PC-9 (cell line): ENCODE measurements at regions not wholly inside any gene's neighbourhood (a gene's known extent, or its start where the extent isn't known, plus 50 kb on each side); places are given as distances from the start of the nearest gene placed in this dataset.

ENCODE experiments used
- BruUV-seq: library from RNA; stranded (reverse); fragments of 400-500 nt; replicated peaks from 2 replicates; lab custom pipeline; 2021; lab: Mats Ljungman, UMichigan
- CTCF ChIA-PET: fragments of 300-600 bp; sonication (Branson Sonifier 250); formaldehyde crosslinking; loops from one replicate; lab custom pipeline; 2022; ENCODE audit warnings: antibody characterized with exemption; lab: Charles Lee
- POLR2A ChIA-PET: fragments of 300-600 bp; sonication (Branson Sonifier 250); formaldehyde crosslinking; loops from one replicate; lab custom pipeline; 2022; ENCODE audit warnings: antibody characterized with exemption; ENCODE audit not compliant: unreplicated experiment; lab: Charles Lee
- DNase-seq, 2 experiments: peaks; one replicate each; pipeline versions ENCODE4 v3.0.0 to v3.0.0-alpha.2; 2015 to 2022; ENCODE audit warnings: mixed read lengths in 1 of 2
- H2AFZ ChIP-seq: fragments of 200-600 bp; sonication (generic); 2 replicates; pipeline ENCODE4 v1.8.1; 2017; ENCODE audit warnings: antibody characterized with exemption
- H3F3A ChIP-seq: fragments of 200-600 bp; sonication (generic); 2 replicates; pipeline ENCODE4 v1.8.1; 2017; ENCODE audit warnings: antibody characterized with exemption, mild to moderate bottlenecking, low read depth; ENCODE audit not compliant: insufficient read depth
- H3K27ac ChIP-seq: fragments of 200-600 bp; sonication (generic); 2 replicates; pipeline ENCODE4 v1.6.1; 2016; ENCODE audit warnings: mixed run types
- H3K27me3 ChIP-seq: fragments of 200-600 bp; sonication (generic); 2 replicates; pipeline ENCODE4 v1.6.1; 2016; ENCODE audit warnings: low read depth, mixed run types; ENCODE audit not compliant: insufficient read depth
- H3K36me3 ChIP-seq: fragments of 200-600 bp; sonication (generic); 2 replicates; pipeline ENCODE4 v1.6.1; 2016; ENCODE audit warnings: low read depth, mixed run types
- H3K4me1 ChIP-seq: fragments of 200-600 bp; sonication (generic); replicated peaks from 2 replicates; pipeline ENCODE4 v1.6.1; 2016; ENCODE audit warnings: mixed run types; ENCODE audit not compliant: insufficient read depth
- H3K4me2 ChIP-seq: fragments of 200-600 bp; sonication (generic); 2 replicates; pipeline ENCODE4 v1.6.1; 2017; ENCODE audit warnings: mixed run types
- H3K4me3 ChIP-seq: fragments of 200-600 bp; sonication (generic); 2 replicates; pipeline ENCODE4 v1.6.1; 2016; ENCODE audit warnings: mixed run types
- H3K79me2 ChIP-seq: fragments of 200-600 bp; sonication (generic); 2 replicates; pipeline ENCODE4 v1.6.1; 2017; ENCODE audit warnings: low read depth, mixed run types
- H3K9me2 ChIP-seq: fragments of 200-600 bp; sonication (generic); 2 replicates; pipeline ENCODE4 v1.8.1; 2017; ENCODE audit warnings: mild to moderate bottlenecking; ENCODE audit not compliant: insufficient read depth
- H3K9me3 ChIP-seq: fragments of 200-600 bp; sonication (generic); 2 replicates; pipeline ENCODE4 v1.8.1; 2016; ENCODE audit warnings: low read depth; ENCODE audit not compliant: insufficient read depth
- H4K20me1 ChIP-seq: fragments of 200-600 bp; sonication (generic); 2 replicates; pipeline ENCODE4 v1.8.1; 2017; ENCODE audit not compliant: insufficient read depth
- CTCF ChIP-seq: fragments of 200-600 bp; sonication (generic); conservative IDR thresholded peaks from 2 replicates; pipeline ENCODE4 v1.6.1; 2017; ENCODE audit warnings: mixed run types, antibody characterized with exemption, mild to moderate bottlenecking, moderate library complexity
- EZH2 ChIP-seq: fragments of 200-600 bp; sonication (generic); IDR thresholded peaks from 2 replicates; pipeline ENCODE4 v1.8.0; 2017; ENCODE audit warnings: antibody characterized with exemption, low read depth
- intact Hi-C: fragments of 100-400 bp; cut with micrococcal nuclease; formaldehyde crosslinking; loops from one replicate; pipeline ENCODE4 v1.10.0; 2022; ENCODE audit not compliant: unreplicated experiment

GRCh38 chr3:105233010-105233409 lies 133.7 kb upstream of the ALCAM start:
- no peaks in the 10 kb centered on the region for H4K20me1 ChIP-seq
- BruUV-seq: no TSS peak
- H3K4me2 ChIP-seq: no peak overlapping the region
- no peaks in the 10 kb centered on the region; the same call in none of the 2 replicates for H3K9me3 ChIP-seq
- H3K4me3 ChIP-seq: no peak overlapping the region
- CTCF ChIA-PET: no interaction called here
- no peaks in the 10 kb centered on the region for H3K27me3 ChIP-seq
- no peak overlapping the region for H2AFZ ChIP-seq
- intact Hi-C loops: no loop called here
- H3K79me2 ChIP-seq: no peaks in the 10 kb centered on the region
- no peak for DNase-seq
- no peaks in the 10 kb centered on the region for H3F3A ChIP-seq
- POLR2A ChIA-PET: no interaction called here
- TF ChIP-seq EZH2 (no peak), CTCF (no peak)
- no peaks in the 10 kb centered on the region for H3K9me2 ChIP-seq
- H3K4me1 ChIP-seq: no peaks in the 10 kb centered on the region; the same call in 1 of the 2 replicates
- H3K36me3 ChIP-seq: no peaks in the 10 kb centered on the region
- H3K27ac ChIP-seq: no peak overlapping the region

GRCh38 chr3:105235221-105235620 lies 131.5 kb upstream of the ALCAM start:
- Histone ChIP-seq H3K36me3 (no peaks in the 10 kb centered on the region), H3K27me3 (no peaks in the 10 kb centered on the region), H3F3A (no peaks in the 10 kb centered on the region), H3K4me1 (no peaks in the 10 kb centered on the region; the same call in 1 of the 2 replicates), H3K27ac (no peak overlapping the region), H2AFZ (no peak overlapping the region), H3K9me2 (no peaks in the 10 kb centered on the region; the same call in 1 of the 2 replicates), H3K4me3 (no peak overlapping the region), H3K9me3 (no peaks in the 10 kb centered on the region; the same call in 1 of the 2 replicates), H4K20me1 (no peaks in the 10 kb centered on the region), H3K79me2 (no peaks in the 10 kb centered on the region), H3K4me2 (no peak overlapping the region)
- ChIA-PET POLR2A (no interaction called here), CTCF (no interaction called here)
- no peak for DNase-seq
- no TSS peak for BruUV-seq
- no peak for TF ChIP-seq CTCF
- no peak for TF ChIP-seq EZH2
- intact Hi-C loops: no loop called here

GRCh38 chr3:105235785-105236184 lies 130.9 kb upstream of the ALCAM start:
- CTCF ChIA-PET: no interaction called here
- H3K4me2 ChIP-seq: no peak overlapping the region
- no peaks in the 10 kb centered on the region for H3K79me2 ChIP-seq
- no peak for TF ChIP-seq EZH2
- H3F3A ChIP-seq: no peaks in the 10 kb centered on the region
- no peaks in the 10 kb centered on the region for H3K36me3 ChIP-seq
- no peak overlapping the region for H2AFZ ChIP-seq
- H3K27me3 ChIP-seq: no peaks in the 10 kb centered on the region
- H3K4me1 ChIP-seq: no peaks in the 10 kb centered on the region; the same call in 1 of the 2 replicates
- intact Hi-C loops: no loop called here
- POLR2A ChIA-PET: no interaction called here
- H3K9me3 ChIP-seq: no peaks in the 10 kb centered on the region; the same call in 1 of the 2 replicates
- no TSS peak for BruUV-seq
- H3K4me3 ChIP-seq: no peak overlapping the region
- no peak overlapping the region for H3K27ac ChIP-seq
- no peaks in the 10 kb centered on the region; the same call in 1 of the 2 replicates for H3K9me2 ChIP-seq
- no peak for DNase-seq
- no peaks in the 10 kb centered on the region for H4K20me1 ChIP-seq

GRCh38 chr3:105238367-105238766 lies 128.3 kb upstream of the ALCAM start:
- Histone ChIP-seq H3K9me2 (no peaks in the 10 kb centered on the region; the same call in 1 of the 2 replicates), H3K9me3 (no peaks in the 10 kb centered on the region), H3K4me2 (no peak overlapping the region), H3K4me1 (no peaks in the 10 kb centered on the region), H3K4me3 (no peak overlapping the region), H3K27ac (no peak overlapping the region), H3K36me3 (no peaks in the 10 kb centered on the region), H3K27me3 (no peaks in the 10 kb centered on the region), H4K20me1 (no peaks in the 10 kb centered on the region), H2AFZ (no peak overlapping the region), H3F3A (no peaks in the 10 kb centered on the region), H3K79me2 (no peaks in the 10 kb centered on the region)
- TF ChIP-seq EZH2 (no peak), CTCF (no peak)
- BruUV-seq: no TSS peak
- intact Hi-C loops: no loop called here
- no peak for DNase-seq
- CTCF ChIA-PET: no interaction called here
- POLR2A ChIA-PET: no interaction called here
